A549 (cell line): ENCODE measurements at regions not wholly inside any gene's neighbourhood (a gene's known extent, or its start where the extent isn't known, plus 50 kb on each side); places are given as distances from the start of the nearest gene placed in this dataset.

ENCODE experiments used
- ATAC-seq, 2 experiments: fragments of 200-7000 bp in 1 of 2; fragments of >200 bp in 1 of 2; cut with Nextera tagmentation in 1 of 2; cut with Tn5 transposase in 1 of 2; 3 replicates each; pipeline versions ENCODE4 v1.8.0 to v1.9.1; 2018 to 2020; ENCODE audit warnings: mild to moderate bottlenecking in 1 of 2, moderate library complexity in 1 of 2
- CTCF ChIA-PET: fragments of 300-600 bp; sonication (Branson Sonifier 250); formaldehyde crosslinking; extraction: SDS; loops from one replicate; lab custom pipeline; 2021; ENCODE audit warnings: antibody characterized with exemption, inconsistent platforms; lab: Yijun Ruan, JAX
- POLR2A ChIA-PET: fragments of 350-600 bp; formaldehyde crosslinking; extraction: SDS; loops from one replicate; lab custom pipeline; 2021; ENCODE audit warnings: antibody characterized with exemption, inconsistent platforms; lab: Yijun Ruan, JAX
- DNase-seq, 2 experiments: peaks; one replicate each; pipeline versions ENCODE4 v3.0.0 to v3.0.0-alpha.2; 2011 to 2016; ENCODE audit warnings: low read depth in 1 of 2, low spot score in 1 of 2
- FAIRE-seq: peaks from 2 replicates; lab custom pipeline; 2011; peaks lifted over from hg19 to GRCh38; lab: Jason Lieb, UNC
- H3K27ac ChIP-seq, 2 experiments: fragments of >200 bp; sonication (Bioruptor Twin); formaldehyde crosslinking; 3 replicates each; pipeline ENCODE4 v1.5.1; 2016 to 2017
- H3K4me1 ChIP-seq: fragments of >200 bp; sonication (Bioruptor Twin); formaldehyde crosslinking; 3 replicates; pipeline ENCODE4 v1.6.1; 2016
- H3K4me2 ChIP-seq: fragments of >200 bp; sonication (Bioruptor Twin); formaldehyde crosslinking; 3 replicates; pipeline ENCODE4 v1.6.1; 2016
- H3K4me3 ChIP-seq: fragments of >200 bp; sonication (Bioruptor Twin); formaldehyde crosslinking; 3 replicates; pipeline ENCODE4 v1.5.1; 2016
- H3K9me3 ChIP-seq: fragments of >200 bp; sonication (Bioruptor Twin); formaldehyde crosslinking; 3 replicates; pipeline ENCODE4 v1.6.1; 2016
- BCL3 ChIP-seq: fragments of >200 bp; sonication (Bioruptor Twin); formaldehyde crosslinking; IDR thresholded peaks from 3 replicates; pipeline ENCODE4 v1.6.1; 2016
- CEBPB ChIP-seq, 2 experiments: fragments of >200 bp in 1 of 2; sonication (Bioruptor Twin) in 1 of 2; formaldehyde crosslinking in 1 of 2; IDR thresholded peaks; 2 replicates each; pipeline ENCODE4 v1.6.1; 2012 to 2016
- EHMT2 ChIP-seq: fragments of 200-600 bp; sonication (generic); IDR thresholded peaks from 2 replicates; pipeline ENCODE4 v1.6.1; 2016; ENCODE audit warnings: antibody characterized with exemption, low read depth, mild to moderate bottlenecking, moderate library complexity
- EP300 ChIP-seq, 2 experiments: fragments of >200 bp; sonication (Bioruptor Twin); formaldehyde crosslinking; IDR thresholded peaks; 2 replicates in 1 of 2; 3 replicates in 1 of 2; pipeline ENCODE4 v1.6.1; 2016 to 2017
- ESRRA ChIP-seq: fragments of 150-350 bp; IDR thresholded peaks from 2 replicates; pipeline ENCODE4 v1.6.1; 2014; ENCODE audit warnings: mild to moderate bottlenecking, low read length, borderline replicate concordance
- FOSB ChIP-seq: fragments of 250-450 bp; sonication (Bioruptor Pico); IDR thresholded peaks from 2 replicates; pipeline ENCODE4 v1.5.0; 2020; ENCODE audit warnings: mild to moderate bottlenecking, moderate library complexity
- HDAC2 ChIP-seq: fragments of 200-600 bp; sonication (generic); IDR thresholded peaks from 2 replicates; pipeline ENCODE4 v1.6.1; 2016
- HES2 ChIP-seq: fragments of >200 bp; sonication (Bioruptor Twin); formaldehyde crosslinking; IDR thresholded peaks from 2 replicates; pipeline ENCODE4 v1.6.1; 2016
- HOXA7 ChIP-seq: fragments of 250-450 bp; sonication (Bioruptor Pico); IDR thresholded peaks from 2 replicates; pipeline ENCODE4 v1.5.0; 2020; ENCODE audit warnings: mild to moderate bottlenecking, moderate library complexity
- HOXB5 ChIP-seq: fragments of 250-450 bp; sonication (Bioruptor Pico); IDR thresholded peaks from 2 replicates; pipeline ENCODE4 v1.5.0; 2020; ENCODE audit warnings: mild to moderate bottlenecking, moderate library complexity
- JUNB ChIP-seq: fragments of >200 bp; sonication (Bioruptor Twin); formaldehyde crosslinking; IDR thresholded peaks from 2 replicates; pipeline ENCODE4 v1.6.1; 2016
- KDM1A ChIP-seq: fragments of 200-600 bp; sonication (generic); IDR thresholded peaks from 2 replicates; pipeline ENCODE4 v1.6.1; 2016; ENCODE audit warnings: low read depth, mild to moderate bottlenecking
- MAFK ChIP-seq: fragments of 450-650 bp; IDR thresholded peaks from 2 replicates; pipeline ENCODE4 v1.6.1; 2014; ENCODE audit not compliant: partially characterized antibody
- MAZ ChIP-seq: fragments of 150-350 bp; IDR thresholded peaks from 2 replicates; pipeline ENCODE4 v1.6.1; 2014; ENCODE audit warnings: antibody characterized with exemption, low read depth, low read length, borderline replicate concordance
- MYC ChIP-seq: IDR thresholded peaks from 2 replicates; pipeline ENCODE4 v1.6.1; 2012; ENCODE audit warnings: mild to moderate bottlenecking, inconsistent platforms, low read length, improper control_type of control experiment, borderline replicate concordance
- NFE2L2 ChIP-seq: fragments of 150-350 bp; conservative IDR thresholded peaks from 2 replicates; pipeline ENCODE4 v1.6.1; 2014; ENCODE audit warnings: low read length
- NPAS2 ChIP-seq: fragments of 250-450 bp; sonication (Bioruptor Pico); IDR thresholded peaks from 2 replicates; pipeline ENCODE4 v1.8.0; 2022; ENCODE audit warnings: mild to moderate bottlenecking, moderate library complexity, borderline replicate concordance
- PHF8 ChIP-seq: fragments of 200-600 bp; sonication (generic); IDR thresholded peaks from 2 replicates; pipeline ENCODE4 v1.6.1; 2016; ENCODE audit warnings: low read depth, mild to moderate bottlenecking, antibody characterized with exemption, moderate library complexity, borderline replicate concordance
- RAD21 ChIP-seq, 2 experiments: fragments of >200 bp in 1 of 2; sonication (Bioruptor Twin) in 1 of 2; formaldehyde crosslinking in 1 of 2; IDR thresholded peaks in 1 of 2; conservative IDR thresholded peaks in 1 of 2; 2 replicates in 1 of 2; 3 replicates in 1 of 2; pipeline ENCODE4 v1.6.1; 2012 to 2018; ENCODE audit warnings: inconsistent platforms in 1 of 2
- RFX5 ChIP-seq: fragments of 450-650 bp; IDR thresholded peaks from 2 replicates; pipeline ENCODE4 v1.7.1; 2014; ENCODE audit warnings: antibody characterized with exemption, mild to moderate bottlenecking, moderate library complexity
- SMC3 ChIP-seq: fragments of >200 bp; sonication (Bioruptor Twin); formaldehyde crosslinking; IDR thresholded peaks from 3 replicates; pipeline ENCODE4 v1.6.1; 2018; ENCODE audit warnings: inconsistent platforms
- SREBF2 ChIP-seq: fragments of 450-650 bp; IDR thresholded peaks from 2 replicates; pipeline ENCODE4 v1.6.1; 2014; ENCODE audit warnings: mild to moderate bottlenecking, moderate library complexity
- TFCP2L1 ChIP-seq: fragments of 250-450 bp; sonication (Bioruptor Pico); IDR thresholded peaks from 2 replicates; pipeline ENCODE4 v1.5.0; 2021; ENCODE audit warnings: mild to moderate bottlenecking
- TP53 ChIP-seq: fragments of 250-450 bp; sonication (Bioruptor Pico); IDR thresholded peaks from 2 replicates; pipeline ENCODE4 v1.5.0; 2021; ENCODE audit warnings: mild to moderate bottlenecking, moderate library complexity
- ZC3H11A ChIP-seq: fragments of 450-650 bp; IDR thresholded peaks from 2 replicates; pipeline ENCODE4 v1.6.1; 2014; ENCODE audit warnings: antibody characterized with exemption, mild to moderate bottlenecking
- WGBS: methylation state at CpG from one replicate; pipeline ENCODE4 v1.1.6; 2017; ENCODE audit errors: missing lambda C conversion rate; 5-methylcytosine and 5-hydroxymethylcytosine counted together
- TF ChIP-seq, protein P1 (sequence below): fragments of 450-650 bp; IDR thresholded peaks from 2 replicates; pipeline ENCODE4 v1.6.1; 2014; ENCODE audit warnings: antibody characterized with exemption
- TF ChIP-seq, protein P2 (sequence below): fragments of >200 bp; sonication (Bioruptor Twin); formaldehyde crosslinking; IDR thresholded peaks from 3 replicates; pipeline ENCODE4 v1.5.1; 2016
- TF ChIP-seq, protein P3 (sequence below): IDR thresholded peaks from 2 replicates; pipeline ENCODE4 v1.6.1; 2012
- TF ChIP-seq, protein P4 (sequence below): fragments of 250-450 bp; sonication (Bioruptor Pico); IDR thresholded peaks from 2 replicates; pipeline ENCODE4 v1.5.0; 2020; ENCODE audit warnings: low read depth, mild to moderate bottlenecking, moderate library complexity
- TF ChIP-seq, protein P5 (sequence below): fragments of 150-350 bp; IDR thresholded peaks from 2 replicates; pipeline ENCODE4 v1.6.1; 2014; ENCODE audit warnings: low read depth, mild to moderate bottlenecking, low read length

DNA sequence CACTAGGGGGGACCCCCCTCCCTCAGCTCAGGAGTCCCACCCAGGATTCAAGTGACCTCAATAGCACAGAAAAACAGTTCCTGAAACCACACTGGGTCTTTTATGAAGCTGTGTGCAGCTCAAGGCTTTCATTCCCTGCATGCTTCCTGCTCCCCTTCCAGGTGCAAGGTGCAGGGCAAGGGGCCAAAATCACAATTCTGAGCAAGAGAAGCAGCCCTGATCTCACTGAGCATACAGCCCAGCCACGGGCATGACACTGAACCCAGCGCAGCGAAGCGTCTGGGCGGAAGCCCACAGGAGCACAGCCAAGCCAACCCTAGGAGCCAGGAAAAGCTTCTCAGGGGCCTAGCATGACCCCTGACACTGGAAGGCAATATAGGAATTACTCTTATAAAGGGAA, 62.9 kb downstream of the IRX2 start:
- Histone ChIP-seq H3K27ac (no peak overlapping the region), H3K4me1 (no peaks in the 10 kb centered on the region), H3K4me2 (no peak overlapping the region), H3K4me3 (no peak overlapping the region), H3K9me3 (no peaks in the 10 kb centered on the region)
- POLR2A ChIA-PET = no interaction called here
- CTCF ChIA-PET = no interaction called here
- FAIRE-seq (no peak), DNase-seq (no peak), ATAC-seq (no peak)
- 77% methylated on average over 5 of the region's 5 CpGs for WGBS
- TF ChIP-seq NFE2L2 = no peak
- TF ChIP-seq, protein P1, sequence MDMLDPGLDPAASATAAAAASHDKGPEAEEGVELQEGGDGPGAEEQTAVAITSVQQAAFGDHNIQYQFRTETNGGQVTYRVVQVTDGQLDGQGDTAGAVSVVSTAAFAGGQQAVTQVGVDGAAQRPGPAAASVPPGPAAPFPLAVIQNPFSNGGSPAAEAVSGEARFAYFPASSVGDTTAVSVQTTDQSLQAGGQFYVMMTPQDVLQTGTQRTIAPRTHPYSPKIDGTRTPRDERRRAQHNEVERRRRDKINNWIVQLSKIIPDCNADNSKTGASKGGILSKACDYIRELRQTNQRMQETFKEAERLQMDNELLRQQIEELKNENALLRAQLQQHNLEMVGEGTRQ = no peak
- TF ChIP-seq SREBF2 = no peak
- TF ChIP-seq, protein P2, sequence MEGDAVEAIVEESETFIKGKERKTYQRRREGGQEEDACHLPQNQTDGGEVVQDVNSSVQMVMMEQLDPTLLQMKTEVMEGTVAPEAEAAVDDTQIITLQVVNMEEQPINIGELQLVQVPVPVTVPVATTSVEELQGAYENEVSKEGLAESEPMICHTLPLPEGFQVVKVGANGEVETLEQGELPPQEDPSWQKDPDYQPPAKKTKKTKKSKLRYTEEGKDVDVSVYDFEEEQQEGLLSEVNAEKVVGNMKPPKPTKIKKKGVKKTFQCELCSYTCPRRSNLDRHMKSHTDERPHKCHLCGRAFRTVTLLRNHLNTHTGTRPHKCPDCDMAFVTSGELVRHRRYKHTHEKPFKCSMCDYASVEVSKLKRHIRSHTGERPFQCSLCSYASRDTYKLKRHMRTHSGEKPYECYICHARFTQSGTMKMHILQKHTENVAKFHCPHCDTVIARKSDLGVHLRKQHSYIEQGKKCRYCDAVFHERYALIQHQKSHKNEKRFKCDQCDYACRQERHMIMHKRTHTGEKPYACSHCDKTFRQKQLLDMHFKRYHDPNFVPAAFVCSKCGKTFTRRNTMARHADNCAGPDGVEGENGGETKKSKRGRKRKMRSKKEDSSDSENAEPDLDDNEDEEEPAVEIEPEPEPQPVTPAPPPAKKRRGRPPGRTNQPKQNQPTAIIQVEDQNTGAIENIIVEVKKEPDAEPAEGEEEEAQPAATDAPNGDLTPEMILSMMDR = no peak
- no peak for TF ChIP-seq EHMT2
- no peak for TF ChIP-seq BCL3
- TF ChIP-seq NPAS2 (CRISPR knock-in tag) = no peak
- TF ChIP-seq, protein P3, sequence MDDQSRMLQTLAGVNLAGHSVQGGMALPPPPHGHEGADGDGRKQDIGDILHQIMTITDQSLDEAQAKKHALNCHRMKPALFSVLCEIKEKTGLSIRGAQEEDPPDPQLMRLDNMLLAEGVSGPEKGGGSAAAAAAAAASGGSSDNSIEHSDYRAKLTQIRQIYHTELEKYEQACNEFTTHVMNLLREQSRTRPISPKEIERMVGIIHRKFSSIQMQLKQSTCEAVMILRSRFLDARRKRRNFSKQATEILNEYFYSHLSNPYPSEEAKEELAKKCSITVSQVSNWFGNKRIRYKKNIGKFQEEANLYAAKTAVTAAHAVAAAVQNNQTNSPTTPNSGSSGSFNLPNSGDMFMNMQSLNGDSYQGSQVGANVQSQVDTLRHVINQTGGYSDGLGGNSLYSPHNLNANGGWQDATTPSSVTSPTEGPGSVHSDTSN = no peak
- no peak for TF ChIP-seq MYC
- TF ChIP-seq MAZ = no peak
- no peak for TF ChIP-seq CEBPB (IDR thresholded peaks at IDR 0.05)
- no peak for TF ChIP-seq MAFK
- TF ChIP-seq SMC3 = no peak
- TF ChIP-seq RAD21 (conservative IDR thresholded peaks at IDR 0.05 in 1 of 2, IDR thresholded peaks at IDR 0.05 in 1 of 2) = no peak
- TF ChIP-seq RFX5 = no peak
- TF ChIP-seq TP53 = no peak
- TF ChIP-seq FOSB (CRISPR knock-in tag) = no peak
- no peak for TF ChIP-seq EP300 (IDR thresholded peaks at IDR 0.05)

- DNase-seq = no peak
- POLR2A ChIA-PET = no interaction called here
- Histone ChIP-seq H3K4me2 (no peak overlapping the region), H3K4me3 (no peak overlapping the region), H3K4me1 (no peaks in the 10 kb centered on the region), H3K9me3 (no peaks in the 10 kb centered on the region), H3K27ac (no peak overlapping the region)
- CTCF ChIA-PET = no interaction called here
- no peak for ATAC-seq
- WGBS = 6% methylated on average over 3 of the region's 7 CpGs
- no peak for FAIRE-seq
- TF ChIP-seq, protein P4, sequence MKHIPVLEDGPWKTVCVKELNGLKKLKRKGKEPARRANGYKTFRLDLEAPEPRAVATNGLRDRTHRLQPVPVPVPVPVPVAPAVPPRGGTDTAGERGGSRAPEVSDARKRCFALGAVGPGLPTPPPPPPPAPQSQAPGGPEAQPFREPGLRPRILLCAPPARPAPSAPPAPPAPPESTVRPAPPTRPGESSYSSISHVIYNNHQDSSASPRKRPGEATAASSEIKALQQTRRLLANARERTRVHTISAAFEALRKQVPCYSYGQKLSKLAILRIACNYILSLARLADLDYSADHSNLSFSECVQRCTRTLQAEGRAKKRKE (CRISPR knock-in tag) = no peak
- TF ChIP-seq, protein P1 = no peak
- TF ChIP-seq ESRRA (no peak), MAFK (no peak), JUNB (no peak), HOXB5 (CRISPR knock-in tag) (no peak), TP53 (no peak), PHF8 (no peak), ZC3H11A (no peak), FOSB (CRISPR knock-in tag) (no peak), HOXA7 (CRISPR knock-in tag) (no peak), HES2 (no peak), BCL3 (no peak), HDAC2 (no peak), KDM1A (no peak), TFCP2L1 (CRISPR knock-in tag) (no peak)
- TF ChIP-seq, protein P5, sequence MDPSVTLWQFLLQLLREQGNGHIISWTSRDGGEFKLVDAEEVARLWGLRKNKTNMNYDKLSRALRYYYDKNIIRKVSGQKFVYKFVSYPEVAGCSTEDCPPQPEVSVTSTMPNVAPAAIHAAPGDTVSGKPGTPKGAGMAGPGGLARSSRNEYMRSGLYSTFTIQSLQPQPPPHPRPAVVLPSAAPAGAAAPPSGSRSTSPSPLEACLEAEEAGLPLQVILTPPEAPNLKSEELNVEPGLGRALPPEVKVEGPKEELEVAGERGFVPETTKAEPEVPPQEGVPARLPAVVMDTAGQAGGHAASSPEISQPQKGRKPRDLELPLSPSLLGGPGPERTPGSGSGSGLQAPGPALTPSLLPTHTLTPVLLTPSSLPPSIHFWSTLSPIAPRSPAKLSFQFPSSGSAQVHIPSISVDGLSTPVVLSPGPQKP = no peak
These were observed 63.7 kb downstream of the IRX2 start for GRCh38 chr5:2687746-2688145.
